Right kidney (tissue), 1 donor: ENCODE measurements at regions not wholly inside any gene's neighbourhood (a gene's known extent, or its start where the extent isn't known, plus 50 kb on each side); places are given as distances from the start of the nearest gene placed in this dataset.

Experiments used
- DNase-seq: peaks from one replicate; pipeline ENCODE4 v3.0.0-alpha.2; 2016

DNA sequence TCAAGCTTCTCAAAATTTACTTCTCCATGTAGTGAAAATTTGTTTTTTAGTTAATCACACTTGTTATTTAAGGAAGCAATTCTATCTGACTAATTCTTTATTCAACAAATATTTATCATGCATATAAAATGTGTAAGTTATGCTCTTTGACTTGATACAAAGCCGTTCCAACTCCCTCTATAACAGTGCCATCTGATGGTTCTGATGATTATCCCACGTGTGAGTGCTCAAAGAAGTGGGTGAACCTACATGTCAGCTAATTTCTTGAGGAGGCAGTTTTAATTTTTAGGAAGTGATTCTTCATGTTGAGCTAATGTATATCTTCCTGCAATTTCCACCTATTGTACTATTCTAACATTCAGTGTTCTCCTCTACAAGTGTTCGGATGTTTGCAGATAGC lies 88.8 kb upstream of the BRINP1 start:
- no peak for DNase-seq

DNA sequence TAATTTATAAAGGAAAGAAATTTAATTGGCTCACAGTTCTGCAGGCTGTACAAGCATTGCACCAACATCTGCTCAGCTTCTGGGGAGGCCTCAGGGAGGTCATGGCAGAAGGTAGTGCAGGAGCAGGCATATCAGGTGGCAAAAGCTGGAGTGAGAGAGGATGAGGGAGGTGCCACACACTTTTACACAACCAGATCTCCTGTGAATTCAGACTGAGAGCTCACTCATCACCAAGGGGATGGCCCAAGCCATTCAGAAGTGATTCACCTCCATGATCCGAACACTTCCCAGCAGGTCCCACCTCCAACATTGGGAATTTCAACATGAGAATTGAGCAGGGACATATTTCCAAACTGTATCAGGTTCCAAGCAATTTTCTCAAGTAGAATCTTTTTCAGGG lies 84.7 kb upstream of the BRINP1 start:
- DNase-seq: no peak

DNA sequence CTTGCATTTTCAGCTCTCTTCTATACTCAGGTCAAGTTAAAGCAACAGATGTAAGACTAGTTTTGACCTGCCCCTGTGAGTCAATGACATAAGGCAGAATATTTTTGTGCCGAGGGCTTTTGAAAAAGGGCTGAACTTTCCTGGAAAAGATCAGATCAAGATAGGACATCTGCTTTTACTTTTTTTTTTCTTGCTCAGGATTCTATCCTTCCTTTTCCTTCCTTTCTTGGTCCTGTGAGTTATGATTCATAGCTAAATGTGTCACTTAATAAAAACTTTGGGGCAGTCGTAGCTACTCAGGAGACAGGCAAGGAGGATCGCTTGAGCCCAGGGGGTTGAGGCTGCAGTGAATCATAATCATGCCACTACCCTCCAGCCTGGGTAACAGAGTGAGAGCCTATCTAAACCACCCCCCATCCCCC lies 84.3 kb upstream of the BRINP1 start:
- no peak for DNase-seq

DNA sequence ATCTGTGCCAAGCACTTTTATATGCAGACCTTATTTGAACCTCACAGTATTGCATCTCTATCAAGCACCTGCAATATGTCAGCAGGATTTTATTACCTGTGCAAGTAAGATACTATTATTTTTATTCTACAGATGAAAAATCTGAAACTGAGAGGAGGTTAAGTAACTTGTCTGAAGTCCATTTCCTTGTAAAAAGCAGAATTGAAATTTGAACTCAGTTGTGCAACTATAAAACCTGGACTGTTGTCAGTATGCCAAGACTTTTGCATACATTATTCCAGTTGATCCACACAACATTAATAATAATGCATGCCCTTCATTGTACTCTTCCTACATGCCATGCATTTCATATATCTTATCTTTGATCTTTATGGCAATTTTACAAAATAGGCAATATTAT lies 82.2 kb upstream of the BRINP1 start:
- no peak for DNase-seq

DNA sequence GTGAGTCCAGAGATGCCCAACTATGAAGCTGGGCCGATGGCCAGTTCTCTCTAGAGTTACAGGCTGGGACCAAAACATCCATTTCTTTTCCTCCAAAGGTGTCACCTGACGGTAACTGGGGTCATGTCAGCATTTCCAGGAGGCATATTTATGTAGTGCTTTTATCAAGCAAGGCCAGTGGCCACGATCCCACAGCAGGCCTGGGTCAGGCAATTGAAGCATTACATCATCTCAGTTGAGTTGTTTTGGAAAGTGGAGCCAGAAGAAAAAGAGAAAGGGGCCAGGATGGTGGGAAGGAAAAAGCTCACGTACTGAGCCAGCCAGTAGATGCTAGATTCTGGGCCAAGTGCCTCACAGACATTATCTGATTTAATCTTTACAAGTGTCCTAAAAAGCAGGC lies 73.9 kb upstream of the BRINP1 start:
- DNase-seq: no peak

DNA sequence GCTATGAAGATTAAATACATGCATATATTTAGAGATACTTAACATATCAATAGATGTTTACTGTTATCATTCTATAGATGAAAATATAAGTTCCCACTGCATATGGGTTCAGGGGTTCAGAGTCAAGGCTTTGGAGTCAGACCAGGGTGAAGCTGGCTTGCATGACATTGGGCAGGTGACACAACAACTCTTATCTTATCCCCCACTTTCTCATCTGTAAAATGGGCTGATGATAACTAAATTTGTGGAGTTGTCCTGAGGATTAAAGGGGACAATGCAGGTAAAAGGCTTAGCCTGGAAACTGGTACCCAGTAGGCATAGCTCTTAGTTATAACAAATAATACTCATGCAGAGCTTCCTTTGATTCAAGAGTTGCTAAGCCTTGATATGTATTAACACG lies 72.6 kb upstream of the BRINP1 start:
- no peak for DNase-seq

DNA sequence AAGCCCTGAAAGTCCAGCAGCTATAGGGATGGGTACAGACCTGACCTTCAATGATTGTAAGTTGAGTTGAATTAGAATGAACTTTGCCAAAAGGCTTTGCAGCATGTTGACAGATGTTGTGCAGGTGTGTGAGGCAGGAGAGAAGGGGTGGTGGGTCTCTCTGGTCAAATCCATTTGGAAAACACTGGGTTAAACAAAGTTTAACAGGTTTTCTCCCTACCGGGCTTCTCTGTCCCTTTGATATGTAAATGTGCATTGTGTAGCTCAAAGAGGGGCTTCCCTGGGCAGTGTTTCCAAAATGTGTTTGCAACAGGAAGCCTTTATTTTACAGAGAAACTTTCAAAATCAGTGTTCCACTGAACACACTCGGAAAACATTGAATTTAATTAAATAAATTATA lies 72.1 kb upstream of the BRINP1 start:
- no peak for DNase-seq

DNA sequence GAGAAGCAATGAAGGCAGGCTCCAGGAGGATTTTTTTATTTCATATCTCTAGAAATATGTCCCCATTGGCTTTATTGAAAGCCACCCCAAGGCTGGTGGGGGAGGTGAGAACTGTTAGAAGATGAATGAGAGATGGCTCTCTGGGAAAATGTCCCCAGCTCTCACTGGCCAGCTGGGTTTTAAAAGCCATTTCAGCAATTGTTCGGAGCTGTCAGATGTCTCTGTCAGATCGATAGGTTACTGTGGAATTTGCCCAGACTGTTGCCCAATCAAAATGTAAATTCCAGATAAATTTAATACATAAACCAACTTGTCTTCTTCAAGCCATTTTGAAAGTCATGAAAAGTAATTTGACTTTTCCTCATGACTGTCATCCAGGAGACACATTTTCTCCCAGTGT lies 67.0 kb upstream of the BRINP1 start:
- no peak for DNase-seq

DNA sequence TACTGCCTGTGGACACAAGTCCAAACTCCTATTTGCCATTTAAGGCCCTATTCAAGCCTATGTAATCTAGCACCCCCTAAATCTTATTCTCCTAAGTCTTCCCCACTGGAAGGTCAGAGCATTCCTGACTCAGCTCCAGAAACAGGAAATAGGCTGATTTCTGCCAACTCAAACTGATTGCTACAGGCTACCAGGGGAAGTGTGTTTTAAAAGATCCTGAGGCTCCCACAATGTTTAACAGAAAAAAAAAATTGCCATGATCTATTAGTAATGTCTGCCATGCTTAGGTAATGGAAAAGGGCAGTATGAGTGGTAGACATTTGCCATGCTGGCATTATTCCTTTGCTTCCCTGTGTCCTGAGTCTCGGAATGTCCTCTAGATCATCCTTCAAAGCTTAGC lies 65.8 kb upstream of the BRINP1 start:
- DNase-seq: no peak

DNA sequence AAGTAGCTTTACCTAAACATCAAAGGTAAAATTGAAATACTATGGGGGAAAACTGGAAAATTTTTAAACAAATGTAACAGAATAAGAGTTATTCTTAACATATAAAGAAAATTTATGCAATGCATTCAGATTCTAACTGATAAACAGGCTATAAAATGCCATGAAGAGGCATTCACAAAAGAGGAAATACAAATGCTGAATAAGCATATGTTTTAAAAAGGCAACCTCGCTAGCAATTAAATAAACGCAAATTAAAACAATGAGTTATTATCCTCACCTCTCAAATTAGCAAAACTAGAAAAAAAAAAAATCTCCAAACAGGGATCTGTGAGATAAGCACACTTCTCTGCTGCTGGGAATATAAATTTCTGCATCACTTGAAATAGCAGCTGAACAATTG lies 63.2 kb upstream of the BRINP1 start:
- DNase-seq: no peak

DNA sequence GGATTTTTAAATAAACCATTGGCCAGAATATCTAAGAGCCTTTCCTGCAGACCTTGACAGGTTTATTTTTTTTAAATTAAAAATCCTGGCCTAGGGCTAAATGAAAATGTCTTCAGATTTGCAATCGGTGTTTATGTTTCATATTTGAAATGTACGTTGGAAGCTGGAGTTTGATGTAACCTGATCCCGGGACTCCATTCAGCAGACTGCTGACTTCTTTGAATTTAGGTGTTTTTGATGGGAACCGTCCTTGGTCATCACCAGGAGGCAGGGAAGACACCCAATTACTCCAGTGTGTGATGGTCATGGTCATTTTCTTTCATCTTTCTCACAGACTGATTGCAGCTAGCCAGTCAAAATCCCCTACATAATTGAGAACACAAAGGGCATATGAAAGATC lies 60.1 kb upstream of the BRINP1 start:
- DNase-seq: no peak

DNA sequence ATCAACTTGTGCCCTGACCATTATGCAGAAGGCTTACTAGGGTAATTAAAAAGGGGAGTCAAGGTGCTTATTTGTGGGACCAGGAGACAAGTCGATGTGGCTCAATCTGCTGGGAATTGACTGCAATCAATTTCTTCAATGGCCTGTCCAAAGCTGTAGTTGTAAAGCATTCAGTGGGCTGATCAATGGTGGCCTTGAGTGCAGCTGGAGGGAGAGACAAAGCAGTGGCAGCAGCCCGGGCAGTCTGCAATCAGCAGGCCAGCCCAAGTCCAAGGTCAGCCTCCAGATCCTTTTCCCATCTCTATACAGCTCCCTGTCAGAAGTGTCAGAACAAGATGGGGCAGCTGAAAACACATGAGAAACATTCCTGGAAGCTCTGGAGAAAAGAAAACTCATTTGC lies 51.0 kb upstream of the BRINP1 start:
- DNase-seq: no peak
